GM10248 (cell line): ENCODE measurements at regions not wholly inside any gene's neighbourhood (a gene's known extent, or its start where the extent isn't known, plus 50 kb on each side); places are given as distances from the start of the nearest gene placed in this dataset.

Experiments
- CTCF ChIA-PET: fragments of 300-600 bp; sonication (Branson Sonifier 250); formaldehyde crosslinking; extraction: SDS; loops from one replicate; lab custom pipeline; 2021; ENCODE audit warnings: antibody characterized with exemption; lab: Yijun Ruan, JAX
- POLR2A ChIA-PET: fragments of 350-650 bp; sonication (Branson Sonifier 250); formaldehyde crosslinking; extraction: SDS; loops from one replicate; lab custom pipeline; 2020; ENCODE audit warnings: antibody characterized with exemption; lab: Yijun Ruan, JAX
- DNase-seq: peaks from one replicate; pipeline ENCODE4 v3.0.0; 2012; ENCODE audit errors: extremely low spot score
- TF ChIP-seq, protein P1 (sequence below): IDR thresholded peaks from 2 replicates; pipeline ENCODE4 v1.5.1; 2012; ENCODE audit warnings: mild to moderate bottlenecking, low read depth; ENCODE audit errors: extremely low read depth, missing control alignments, control extremely low read depth

DNA sequence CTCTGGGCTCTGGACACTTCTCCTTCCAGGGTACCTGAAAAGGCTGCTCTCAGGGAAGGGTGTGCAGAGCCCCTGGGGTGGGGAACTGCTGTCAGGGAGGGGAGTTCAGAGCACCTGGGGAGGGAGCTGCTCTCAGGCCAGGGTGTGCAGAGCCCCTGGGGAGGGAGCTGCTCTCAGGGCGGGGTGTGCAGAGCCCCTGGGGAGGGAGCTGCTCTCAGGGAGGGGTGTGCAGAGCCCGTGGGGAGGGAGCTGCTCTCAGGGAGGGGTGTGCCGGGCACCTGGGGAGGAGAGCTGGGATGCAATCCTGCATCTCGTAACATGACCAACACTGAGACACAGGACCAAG, 764.2 kb downstream of the BRD1 start:
- DNase-seq: no peak
- ChIA-PET POLR2A (no interaction called here), CTCF (no interaction called here)
- TF ChIP-seq, protein P1, sequence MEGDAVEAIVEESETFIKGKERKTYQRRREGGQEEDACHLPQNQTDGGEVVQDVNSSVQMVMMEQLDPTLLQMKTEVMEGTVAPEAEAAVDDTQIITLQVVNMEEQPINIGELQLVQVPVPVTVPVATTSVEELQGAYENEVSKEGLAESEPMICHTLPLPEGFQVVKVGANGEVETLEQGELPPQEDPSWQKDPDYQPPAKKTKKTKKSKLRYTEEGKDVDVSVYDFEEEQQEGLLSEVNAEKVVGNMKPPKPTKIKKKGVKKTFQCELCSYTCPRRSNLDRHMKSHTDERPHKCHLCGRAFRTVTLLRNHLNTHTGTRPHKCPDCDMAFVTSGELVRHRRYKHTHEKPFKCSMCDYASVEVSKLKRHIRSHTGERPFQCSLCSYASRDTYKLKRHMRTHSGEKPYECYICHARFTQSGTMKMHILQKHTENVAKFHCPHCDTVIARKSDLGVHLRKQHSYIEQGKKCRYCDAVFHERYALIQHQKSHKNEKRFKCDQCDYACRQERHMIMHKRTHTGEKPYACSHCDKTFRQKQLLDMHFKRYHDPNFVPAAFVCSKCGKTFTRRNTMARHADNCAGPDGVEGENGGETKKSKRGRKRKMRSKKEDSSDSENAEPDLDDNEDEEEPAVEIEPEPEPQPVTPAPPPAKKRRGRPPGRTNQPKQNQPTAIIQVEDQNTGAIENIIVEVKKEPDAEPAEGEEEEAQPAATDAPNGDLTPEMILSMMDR: no peak

DNA sequence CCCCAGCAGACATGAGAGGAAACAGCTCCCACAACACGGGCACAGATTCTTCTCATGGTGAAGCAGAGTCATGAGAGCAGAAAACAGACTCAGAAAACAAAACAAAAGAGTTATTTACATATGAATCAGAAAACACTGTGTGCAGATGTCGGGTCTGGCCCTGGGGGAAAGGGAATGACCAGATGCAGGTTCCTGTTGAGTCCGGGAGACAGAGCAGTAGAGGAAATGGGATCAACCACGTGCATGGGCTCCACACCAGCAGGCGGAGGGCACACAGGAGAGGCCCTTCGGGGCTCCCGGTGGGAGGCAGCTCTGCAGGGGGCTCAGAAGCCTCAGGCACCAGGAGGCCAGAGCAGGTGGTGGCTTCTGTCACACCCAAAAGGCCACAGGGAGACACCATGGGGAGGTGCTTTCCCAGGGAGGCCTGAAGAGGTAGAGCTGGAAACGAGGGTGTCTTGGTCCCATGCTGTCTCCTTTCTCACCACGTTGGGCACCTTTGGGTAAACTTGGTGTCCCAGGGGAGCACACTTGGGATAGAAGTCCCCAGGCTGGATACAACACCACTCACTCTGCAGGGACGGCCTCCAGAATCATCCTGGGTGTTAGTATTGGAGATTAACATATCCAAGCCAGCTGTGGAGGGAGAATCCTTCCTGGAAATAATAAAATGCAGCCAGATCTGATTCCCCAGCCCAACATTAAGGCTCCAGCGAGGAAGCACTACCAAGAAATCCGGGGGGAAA, 764.7 kb downstream of the BRD1 start:
- TF ChIP-seq, protein P1: no peak
- DNase-seq: no peak
- CTCF ChIA-PET: no interaction called here
- POLR2A ChIA-PET: no interaction called here

DNA sequence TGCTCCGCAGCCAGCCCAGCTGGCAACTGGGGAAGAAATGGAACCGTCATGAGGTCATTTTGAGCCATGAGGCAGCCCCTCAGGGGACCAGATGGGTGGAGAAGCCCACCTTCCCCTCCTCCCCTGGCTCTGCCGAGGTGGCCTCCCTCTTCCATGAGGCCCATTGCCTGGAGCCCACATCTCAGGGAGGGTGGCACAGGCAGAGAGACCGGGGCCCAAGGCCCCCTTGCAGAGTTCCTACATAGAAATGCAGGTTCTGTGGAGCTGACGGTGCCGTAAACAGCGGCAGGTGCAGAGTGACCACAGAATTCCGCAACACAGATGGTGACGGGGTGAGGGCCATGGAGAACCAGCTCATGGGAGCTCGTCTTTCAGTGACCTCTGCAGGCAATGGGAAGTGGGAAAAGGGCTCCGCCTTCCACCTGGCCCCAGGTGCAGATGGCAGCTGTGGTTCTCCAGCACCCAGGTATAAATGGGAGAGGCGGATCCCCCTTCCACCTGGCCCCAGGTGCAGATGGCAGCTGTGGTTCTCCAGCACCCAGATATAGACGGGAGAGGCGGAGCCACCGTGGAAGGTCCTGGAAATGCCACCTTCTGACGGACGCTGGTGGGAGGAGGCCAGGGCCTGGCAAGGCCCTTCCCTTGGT, 765.4 kb downstream of the BRD1 start:
- TF ChIP-seq, protein P1: no peak
- POLR2A ChIA-PET: no interaction called here
- CTCF ChIA-PET: no interaction called here
- no peak for DNase-seq

DNA sequence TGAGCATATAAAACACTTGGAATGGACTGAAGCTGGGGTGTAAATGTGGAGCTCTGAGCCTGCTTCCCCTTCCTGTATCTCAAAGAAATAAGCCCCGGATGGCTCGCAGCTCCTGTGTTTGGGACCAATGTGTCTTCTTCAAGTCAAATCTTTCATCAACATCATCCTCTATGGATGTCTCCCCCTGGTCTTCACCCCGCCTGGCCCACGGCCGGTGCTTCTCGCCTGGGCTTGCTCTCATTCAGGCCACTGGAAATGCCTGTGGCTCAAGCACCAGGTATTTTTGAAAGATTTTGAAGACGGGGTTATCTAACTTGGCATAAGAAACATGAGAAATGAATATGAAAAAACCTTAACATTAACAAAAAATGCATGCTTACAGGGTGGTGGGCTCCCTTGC, 769.8 kb downstream of the BRD1 start:
- DNase-seq: no peak
- TF ChIP-seq, protein P1: no peak
- CTCF ChIA-PET: interaction anchor here (1.2 kb wide), 1 partner anchor 11 kb away, joined by 3 read pairs; no protein-coding TSS in a partner anchor
- POLR2A ChIA-PET: no interaction called here

DNA sequence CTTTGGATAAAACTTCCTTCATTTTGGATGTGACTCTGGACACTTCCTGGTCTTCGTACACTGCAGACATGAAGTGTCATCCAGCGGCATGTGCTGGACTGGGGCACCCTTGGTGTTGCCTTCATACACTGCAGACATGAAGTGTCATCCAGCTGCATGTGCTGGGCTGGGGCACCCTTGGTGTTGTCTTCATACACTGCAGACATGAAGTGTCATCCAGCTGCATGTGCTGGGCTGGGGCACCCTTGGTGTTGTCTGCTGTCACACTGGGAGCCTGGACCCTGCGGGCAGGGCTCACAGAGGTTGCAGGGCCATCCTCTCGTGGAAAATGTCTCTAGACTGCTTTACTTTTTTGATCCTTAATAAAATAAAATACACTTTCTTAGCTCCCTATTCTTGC, 771.4 kb downstream of the BRD1 start:
- ChIA-PET CTCF (no interaction called here), POLR2A (no interaction called here)

DNA sequence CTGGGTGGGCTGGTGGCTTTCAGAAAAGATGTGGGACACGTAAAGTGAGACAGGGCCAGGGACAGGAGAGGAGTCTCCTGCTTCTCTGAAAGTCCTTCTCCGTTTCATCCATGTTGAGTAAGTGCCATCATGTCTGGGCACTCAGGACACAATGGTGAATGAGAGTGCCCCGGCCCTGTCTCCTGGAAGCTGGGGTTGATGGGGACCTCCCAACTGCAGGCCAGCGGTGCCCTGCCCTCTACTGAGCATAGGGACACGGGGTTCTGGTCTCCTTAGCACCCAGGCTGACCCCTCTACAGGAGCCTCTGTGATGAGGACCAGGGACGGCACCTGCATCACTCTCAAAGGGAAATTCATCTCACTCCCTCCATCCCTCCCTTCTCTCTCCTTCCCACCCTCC, 772.3 kb downstream of the BRD1 start:
- no peak for DNase-seq
- TF ChIP-seq, protein P1: no peak
- ChIA-PET POLR2A (no interaction called here), CTCF (no interaction called here)

More for the DNA sequence above, 771.4 kb downstream of the BRD1 start:
- TF ChIP-seq, protein P1: no peak
- no peak for DNase-seq
